ENCODE measurements at regions not wholly inside any gene's neighbourhood (a gene's known extent, or its start where the extent isn't known, plus 50 kb on each side); places are given as distances from the start of the nearest gene placed in this dataset.

GRCh38 chr10:4343091-4343490, 482.9 kb upstream of the AKR1E2 start:
- DNase-seq (ENCODE audit: low read depth): no peak

- DNase-seq (ENCODE audit: low read depth): no peak
Measured at GRCh38 chr10:4338768-4339167, 487.2 kb upstream of the AKR1E2 start.

- DNase-seq (ENCODE audit: low read depth): no peak
Measured at GRCh38 chr10:4337563-4337962, 488.4 kb upstream of the AKR1E2 start.

- no peak for DNase-seq (ENCODE audit: low read depth)
Measured at GRCh38 chr10:4334871-4335270, 491.1 kb upstream of the AKR1E2 start.

GRCh38 chr10:4334015-4334414, 492.0 kb upstream of the AKR1E2 start:
- no peak for DNase-seq (ENCODE audit: low read depth)

- DNase-seq (ENCODE audit: low read depth): no peak
Measured at GRCh38 chr10:4333459-4333894, 492.5 kb upstream of the AKR1E2 start.

GRCh38 chr10:4332764-4333458, 493.1 kb upstream of the AKR1E2 start:
- DNase-seq (ENCODE audit: low read depth): no peak

- no peak for DNase-seq (ENCODE audit: low read depth)
Measured at GRCh38 chr10:4331150-4331549, 494.9 kb upstream of the AKR1E2 start.

GRCh38 chr10:4330636-4331035, 495.4 kb upstream of the AKR1E2 start:
- no peak for DNase-seq (ENCODE audit: low read depth)

GRCh38 chr10:4329225-4329624, 496.8 kb upstream of the AKR1E2 start:
- DNase-seq (ENCODE audit: low read depth): no peak

GRCh38 chr10:4326647-4327046, 499.4 kb upstream of the AKR1E2 start:
- no peak for DNase-seq (ENCODE audit: low read depth)

GRCh38 chr10:4319870-4320367, 506.1 kb upstream of the AKR1E2 start:
- no peak for DNase-seq (ENCODE audit: low read depth)

- DNase-seq (ENCODE audit: low read depth): no peak
Measured at GRCh38 chr10:4316161-4316810, 509.7 kb upstream of the AKR1E2 start.

- DNase-seq (ENCODE audit: low read depth): no peak
Measured at GRCh38 chr10:4315551-4315950, 510.5 kb upstream of the AKR1E2 start.

- DNase-seq (ENCODE audit: low read depth): no peak
Measured at GRCh38 chr10:4313051-4313450, 513.0 kb upstream of the AKR1E2 start.

GRCh38 chr10:4312051-4312835, 513.8 kb upstream of the AKR1E2 start:
- no peak for DNase-seq (ENCODE audit: low read depth)

- DNase-seq (ENCODE audit: low read depth): no peak
Measured at GRCh38 chr10:4310172-4310571, 515.8 kb upstream of the AKR1E2 start.

- no peak for DNase-seq (ENCODE audit: low read depth)
Measured at GRCh38 chr10:4307910-4308309, 518.1 kb upstream of the AKR1E2 start.

- no peak for DNase-seq (ENCODE audit: low read depth)
Measured at GRCh38 chr10:4306871-4307270, 519.1 kb upstream of the AKR1E2 start.

GRCh38 chr10:4303045-4303444, 518.0 kb upstream of the KLF6 start:
- DNase-seq (ENCODE audit: low read depth): no peak

GRCh38 chr10:4301291-4302045, 516.5 kb upstream of the KLF6 start:
- DNase-seq (ENCODE audit: low read depth): no peak

GRCh38 chr10:4296161-4296560, 511.2 kb upstream of the KLF6 start:
- no peak for DNase-seq (ENCODE audit: low read depth)

All from T-helper 22 cell (primary cell).